ENCODE measurements at regions not wholly inside any gene's neighbourhood (a gene's known extent, or its start where the extent isn't known, plus 50 kb on each side); places are given as distances from the start of the nearest gene placed in this dataset.
"Not testable (repeated sequence)": the region's sequence is repeated elsewhere in the genome, so short reads cannot be mapped to it uniquely, and the experiment has no call there.

DNA sequence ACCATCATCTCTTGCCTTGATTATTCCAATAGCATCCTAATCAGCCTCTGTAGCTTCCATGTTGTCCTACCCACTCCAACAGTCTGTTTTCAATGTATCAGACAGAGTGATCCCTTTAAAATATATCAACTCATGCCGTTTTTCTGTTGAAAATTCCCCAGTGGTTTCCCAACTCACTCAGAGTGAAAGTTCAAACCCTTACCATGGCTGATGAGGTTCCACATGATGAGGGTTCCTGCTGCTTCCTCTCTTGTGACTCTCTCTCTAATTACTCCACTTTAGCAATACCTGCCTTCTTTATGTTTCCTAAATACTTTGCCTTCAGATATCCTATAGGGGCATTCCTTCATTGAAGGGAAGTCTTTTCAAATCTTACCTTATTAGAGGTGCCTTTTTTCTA lies 334.7 kb downstream of the PPP1R2C start:
- no peak for DNase-seq (ENCODE audit: low spot score)

DNA sequence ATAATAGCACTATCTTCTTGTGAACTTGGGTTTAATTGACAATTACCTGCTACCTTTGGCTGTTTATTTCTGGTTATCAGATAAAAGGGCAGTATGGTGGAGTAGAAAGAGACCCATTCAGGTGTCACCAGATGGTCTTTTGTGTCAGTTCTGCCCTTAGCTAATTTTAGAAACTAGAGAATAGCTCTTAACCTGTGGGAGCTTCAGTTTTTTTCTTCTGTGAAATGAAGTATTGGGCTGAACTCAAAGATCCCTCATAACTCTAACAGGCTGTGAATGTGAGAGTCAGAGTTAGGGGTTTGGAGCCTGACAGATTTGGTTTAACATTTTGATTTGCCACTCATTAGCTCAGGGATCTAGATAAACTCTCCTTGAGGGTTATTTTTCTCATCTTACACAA lies 335.2 kb downstream of the PPP1R2C start:
- no peak for DNase-seq (ENCODE audit: low spot score)

DNA sequence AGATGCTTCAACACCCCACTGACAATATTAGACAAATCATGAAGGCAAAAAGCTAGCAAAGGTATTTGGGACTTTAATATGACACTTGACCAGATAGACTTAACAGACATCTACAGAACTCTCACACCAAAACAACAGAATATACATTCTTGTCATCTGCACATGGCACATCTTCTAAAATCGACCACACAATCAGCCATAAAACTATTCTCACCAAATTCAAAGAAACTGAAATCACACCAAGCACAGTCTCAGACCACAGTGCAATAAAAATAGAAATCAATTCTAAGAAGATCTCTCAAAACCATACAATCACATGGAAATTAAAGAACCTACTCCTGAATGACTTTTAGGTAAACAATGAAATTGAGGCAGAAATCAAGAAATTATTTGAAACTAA lies 340.8 kb downstream of the PPP1R2C start:
- DNase-seq (ENCODE audit: low spot score), result no peak

DNA sequence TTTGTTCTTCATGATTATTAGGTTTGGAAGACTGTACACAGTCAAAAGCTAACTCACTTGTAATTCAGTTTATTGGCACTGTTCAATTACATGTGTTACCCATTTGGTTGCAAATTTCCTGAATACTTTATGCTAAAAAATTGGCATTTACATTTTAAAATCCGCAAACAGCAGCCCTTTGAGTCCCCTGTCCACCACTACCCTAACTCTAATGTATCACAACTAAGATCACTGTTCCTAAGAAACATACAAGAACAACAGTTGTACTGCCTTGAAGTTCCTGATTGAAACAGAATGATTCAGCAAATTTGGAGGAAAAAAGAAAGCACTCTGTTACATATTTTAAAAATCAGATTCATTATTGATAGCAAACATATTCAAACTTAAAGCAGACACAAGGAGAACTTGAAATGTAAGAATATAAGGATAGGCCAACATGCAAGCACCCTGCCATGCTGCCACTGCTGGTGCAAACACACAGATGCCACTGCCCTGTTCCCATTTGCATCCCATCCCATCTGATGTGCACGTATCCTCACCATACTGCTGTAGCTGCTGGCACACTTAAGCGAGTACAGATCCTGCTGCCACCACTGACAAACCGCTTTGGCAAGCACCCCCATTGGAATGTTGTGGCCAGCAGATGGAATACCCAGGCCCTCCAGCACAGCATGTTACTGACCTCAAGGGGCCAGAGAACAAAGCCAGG lies 343.4 kb downstream of the PPP1R2C start:
- DNase-seq (ENCODE audit: low spot score), result no peak

DNA sequence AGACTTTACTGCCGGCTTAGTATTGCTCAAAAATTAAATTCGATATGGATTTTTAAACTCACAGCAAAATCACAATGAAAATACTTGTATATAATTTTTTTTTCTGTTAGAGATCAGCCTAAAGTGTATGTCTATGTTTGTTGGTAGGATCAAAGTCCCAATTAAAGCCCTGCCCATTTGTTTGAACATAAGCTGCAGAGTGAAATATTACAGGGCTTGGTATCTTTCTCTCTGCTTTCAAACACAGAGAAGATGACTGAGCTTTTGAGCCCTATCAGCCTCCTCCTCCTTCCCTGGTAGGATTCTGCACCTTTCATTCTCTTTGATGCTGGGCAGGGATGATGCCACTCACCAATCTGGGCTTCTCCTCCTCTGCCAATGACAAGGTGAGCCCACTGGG lies 345.4 kb downstream of the PPP1R2C start:
- DNase-seq (ENCODE audit: low spot score), result no peak

DNA sequence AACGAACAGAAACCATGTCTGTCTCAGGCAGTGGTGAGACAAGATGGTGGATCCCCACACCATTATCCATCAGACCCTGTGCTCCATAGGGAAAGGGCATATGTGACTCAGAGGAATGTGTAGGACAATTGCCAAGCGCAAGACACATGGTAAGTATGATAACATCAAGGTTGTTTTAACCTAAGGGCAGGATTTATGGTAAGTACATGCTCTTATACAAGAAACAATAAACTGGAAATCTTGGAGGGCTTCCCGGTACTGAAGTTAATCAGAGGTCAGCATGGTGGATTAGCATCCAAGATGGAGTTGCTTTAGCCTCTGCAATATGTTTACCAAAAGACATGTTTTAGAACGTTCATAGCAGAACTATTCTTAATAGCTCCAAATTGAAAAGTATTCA lies 355.0 kb downstream of the PPP1R2C start:
- no peak for DNase-seq (ENCODE audit: low spot score)

DNA sequence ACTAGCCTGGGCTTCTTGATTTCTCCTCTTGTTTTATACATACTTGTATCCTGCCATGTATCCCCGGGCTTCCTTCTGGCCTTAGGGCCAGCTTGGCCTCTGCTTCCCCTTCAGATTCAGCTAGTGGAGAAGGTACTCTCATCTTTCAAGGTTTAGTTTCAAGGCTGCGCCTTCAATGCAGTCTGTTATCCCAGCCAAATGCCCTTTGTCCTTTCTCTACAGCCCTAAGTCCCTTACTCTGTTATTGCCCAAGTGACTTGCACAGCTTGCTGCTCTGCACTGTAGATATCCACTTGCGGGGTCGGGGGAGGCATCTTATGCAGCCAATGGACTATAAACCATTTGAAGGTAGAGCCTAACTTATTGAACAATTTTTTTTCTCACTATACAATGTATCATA lies 357.5 kb downstream of the PPP1R2C start:
- no peak for DNase-seq (ENCODE audit: low spot score)

DNA sequence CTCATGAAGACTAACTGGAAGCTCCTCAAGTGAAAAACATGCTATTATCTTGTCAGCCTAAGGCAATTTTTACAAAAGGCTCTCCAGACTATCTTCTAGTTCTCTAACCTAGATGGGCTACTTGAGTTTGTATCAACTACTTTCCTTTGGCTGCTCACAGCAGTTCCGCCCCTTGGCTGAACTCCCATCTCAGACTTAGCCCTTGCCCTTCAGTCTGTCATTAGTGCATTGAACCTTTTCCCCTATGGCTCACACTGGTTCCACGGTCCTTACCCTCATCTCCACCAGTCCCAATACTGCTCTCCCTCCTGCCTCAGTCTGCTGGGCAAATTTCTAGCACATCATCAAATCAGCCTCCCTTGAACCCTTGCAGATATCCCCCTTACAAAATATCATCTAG lies 362.3 kb downstream of the PPP1R2C start:
- DNase-seq (ENCODE audit: low spot score), result no peak

DNA sequence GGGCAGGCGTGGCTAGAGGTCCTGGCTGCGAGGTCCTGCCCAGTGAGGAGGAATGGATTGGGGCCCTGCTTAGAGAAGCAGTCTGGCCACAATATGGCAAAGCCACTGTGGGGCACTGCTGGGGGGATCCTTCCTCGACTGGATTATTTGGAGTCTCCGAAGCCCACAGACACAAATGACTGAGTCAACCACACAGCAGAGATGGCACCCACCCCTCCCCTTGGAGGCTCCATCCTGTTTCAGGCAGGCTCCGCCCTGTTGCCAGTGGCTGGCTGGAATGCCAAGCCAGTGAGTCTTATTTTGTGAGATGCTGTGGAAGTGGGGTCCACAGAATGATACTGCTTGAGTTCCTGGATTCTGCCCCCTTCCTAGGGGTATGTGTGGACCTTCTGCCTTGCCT lies 363.9 kb downstream of the PPP1R2C start:
- DNase-seq (ENCODE audit: low spot score), result no peak

DNA sequence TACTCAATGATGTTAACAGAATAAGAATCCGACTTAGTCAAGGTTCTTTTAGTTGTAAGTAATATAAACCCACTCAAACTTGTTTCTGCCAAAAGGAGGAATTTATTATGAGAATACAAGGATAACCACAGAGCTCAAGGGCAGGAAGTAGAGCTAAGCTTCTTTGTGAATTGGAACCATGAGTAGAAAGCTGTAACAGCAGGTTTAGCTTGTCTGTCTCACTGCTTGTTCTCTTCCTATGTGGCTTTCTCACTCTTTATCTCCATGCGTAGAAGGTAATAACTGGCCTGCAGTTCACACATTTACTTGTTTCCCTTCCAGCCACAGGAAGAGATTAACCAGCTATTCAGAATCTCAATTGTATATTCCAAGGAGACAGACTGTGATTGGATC lies 378.3 kb downstream of the PPP1R2C start:
- no peak for DNase-seq (ENCODE audit: low spot score)

DNA sequence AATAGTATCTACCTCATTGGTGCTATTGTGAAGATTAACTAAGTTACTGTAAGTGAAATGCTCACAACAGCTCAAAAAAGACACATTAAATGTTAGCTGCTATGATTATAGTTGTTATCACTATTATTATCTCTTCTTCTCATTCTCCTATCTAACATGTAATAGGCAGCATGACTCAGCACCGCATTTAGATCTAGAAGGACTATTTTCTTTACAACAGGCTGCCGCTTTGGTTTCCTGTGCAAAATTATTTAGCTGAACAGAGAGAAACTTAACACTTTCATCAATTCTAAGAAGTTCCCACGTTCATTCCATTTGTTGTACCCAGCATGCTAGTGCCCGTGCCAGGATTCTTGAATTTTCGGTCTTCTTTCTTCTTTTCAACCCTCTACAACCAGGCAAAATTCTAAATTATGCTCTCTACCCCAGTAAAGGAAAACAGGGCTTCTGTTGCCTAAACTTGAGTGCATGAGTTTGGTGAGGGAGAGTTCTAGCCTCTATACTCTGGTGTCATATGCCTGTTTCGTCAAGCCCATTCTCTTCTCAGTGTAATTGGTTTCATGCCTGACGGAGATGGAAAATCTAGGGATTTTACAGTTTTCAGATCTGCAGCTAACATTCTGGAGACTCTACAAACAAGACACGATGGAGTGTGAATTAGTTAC lies 378.9 kb downstream of the PPP1R2C start:
- DNase-seq (ENCODE audit: low spot score), result no peak

DNA sequence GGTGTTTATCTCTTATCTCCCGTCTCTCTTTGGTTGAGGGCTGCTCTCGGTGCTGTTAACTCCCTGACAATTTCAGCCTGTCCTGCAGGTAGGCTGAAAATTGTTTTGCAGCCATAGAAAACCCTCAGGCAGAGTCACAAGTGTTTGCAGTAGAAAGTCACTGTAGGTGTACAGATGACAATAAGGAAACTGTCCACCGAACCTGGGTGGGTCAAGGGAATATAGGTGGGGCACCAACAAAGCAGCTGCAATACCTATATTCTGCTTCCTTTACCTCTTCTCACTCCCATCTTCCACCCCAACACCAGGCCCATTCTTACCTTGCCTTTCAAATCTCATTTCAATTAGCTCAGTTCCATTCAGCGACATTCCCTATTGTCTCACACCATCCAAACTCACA lies 381.8 kb downstream of the PPP1R2C start:
- DNase-seq (ENCODE audit: low spot score), result no peak

DNA sequence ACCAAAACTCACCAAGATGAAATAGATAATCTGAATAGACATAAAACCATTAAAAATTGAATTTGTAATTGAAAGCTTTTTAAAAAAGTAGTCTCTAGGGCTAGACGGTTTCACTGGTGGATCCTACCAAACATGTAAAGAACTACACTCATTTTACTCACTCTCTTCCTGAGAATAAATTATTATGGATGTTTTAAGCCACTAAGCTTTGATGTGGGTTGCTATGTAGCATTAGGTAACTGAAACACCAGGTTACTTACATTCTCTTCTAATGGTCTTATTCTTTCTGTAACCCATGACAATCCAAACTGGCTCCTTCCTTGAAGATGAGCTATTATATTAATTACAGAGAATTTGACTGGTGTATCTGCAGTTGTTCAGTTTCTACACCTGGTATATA lies 385.1 kb downstream of the PPP1R2C start:
- no peak for DNase-seq (ENCODE audit: low spot score)

DNA sequence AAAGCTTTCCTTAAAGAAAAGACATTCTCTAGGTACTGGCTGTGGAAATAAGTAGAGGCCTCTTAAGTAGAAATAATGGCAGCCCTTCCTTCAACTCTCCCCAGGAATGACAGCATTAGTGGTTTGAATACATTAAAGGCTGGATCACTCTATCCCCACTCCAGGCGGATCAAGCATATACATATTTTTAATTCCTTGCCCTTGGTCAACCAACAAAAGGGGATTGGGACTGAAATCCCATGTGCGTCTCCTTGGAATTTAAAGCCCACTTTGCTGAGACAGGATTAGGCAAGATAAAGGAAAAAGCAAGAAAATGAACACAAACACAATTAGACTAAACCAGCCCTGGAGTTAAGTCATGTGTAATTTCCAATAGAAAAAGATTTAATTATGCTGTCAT lies 391.3 kb downstream of the PPP1R2C start:
- no peak for DNase-seq (ENCODE audit: low spot score)

DNA sequence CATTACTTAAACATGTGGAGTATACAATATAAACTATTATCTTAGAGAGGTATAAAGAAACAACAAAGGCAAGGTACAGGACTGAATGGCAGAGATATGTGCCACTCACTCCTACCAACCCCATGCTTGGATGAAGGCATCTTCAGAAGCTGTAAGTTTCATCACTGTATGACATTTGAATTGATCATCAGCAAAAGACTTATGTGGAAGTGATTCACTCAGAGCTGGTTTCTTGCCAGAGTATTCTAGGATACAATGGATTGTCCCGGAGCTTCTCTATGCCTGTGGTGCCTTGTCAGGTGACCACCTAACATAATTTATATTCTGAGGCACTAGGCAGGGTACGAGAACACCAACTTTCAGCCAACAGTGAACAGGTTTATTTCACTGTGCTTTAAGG lies 392.2 kb downstream of the PPP1R2C start:
- DNase-seq (ENCODE audit: low spot score), result no peak

DNA sequence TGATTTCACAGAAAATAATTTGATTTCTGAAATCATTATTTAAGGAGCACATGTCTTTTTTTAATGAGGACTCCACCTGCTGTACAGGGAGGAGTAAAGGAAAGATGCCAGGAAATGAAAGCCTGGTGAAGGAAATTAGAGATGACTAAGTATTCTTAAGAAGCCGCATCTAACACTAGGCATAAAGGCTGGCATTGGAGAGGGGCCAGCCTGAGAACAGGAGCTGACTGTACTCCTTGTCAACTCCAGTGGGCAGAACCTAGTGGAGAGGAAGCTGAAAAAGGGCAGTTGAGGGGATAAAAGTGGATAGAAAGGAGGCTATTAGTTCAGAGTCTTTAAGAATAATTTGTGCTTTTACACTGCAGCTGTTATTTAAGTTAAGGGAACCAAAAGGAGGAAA lies 393.0 kb downstream of the PPP1R2C start:
- no peak for DNase-seq (ENCODE audit: low spot score)

DNA sequence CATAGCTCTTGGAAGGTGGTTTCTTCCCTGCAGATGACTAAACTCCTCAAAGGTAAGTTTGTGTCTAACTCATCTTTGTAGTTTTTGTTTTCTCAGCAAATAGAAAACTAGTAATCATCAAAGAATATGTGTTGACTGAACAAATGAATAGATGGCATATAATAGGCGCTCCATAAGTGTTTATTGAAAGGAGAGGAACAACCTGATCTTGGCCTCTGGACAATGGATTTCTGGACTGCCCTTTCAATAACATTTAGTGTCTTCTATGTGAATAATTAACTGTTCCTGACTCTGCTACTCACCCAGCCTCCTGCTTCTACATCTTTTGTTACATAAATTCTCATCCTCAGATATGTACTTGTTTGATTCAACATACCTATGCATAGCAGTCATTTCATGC lies 399.1 kb downstream of the PPP1R2C start:
- DNase-seq (ENCODE audit: low spot score), result no peak

DNA sequence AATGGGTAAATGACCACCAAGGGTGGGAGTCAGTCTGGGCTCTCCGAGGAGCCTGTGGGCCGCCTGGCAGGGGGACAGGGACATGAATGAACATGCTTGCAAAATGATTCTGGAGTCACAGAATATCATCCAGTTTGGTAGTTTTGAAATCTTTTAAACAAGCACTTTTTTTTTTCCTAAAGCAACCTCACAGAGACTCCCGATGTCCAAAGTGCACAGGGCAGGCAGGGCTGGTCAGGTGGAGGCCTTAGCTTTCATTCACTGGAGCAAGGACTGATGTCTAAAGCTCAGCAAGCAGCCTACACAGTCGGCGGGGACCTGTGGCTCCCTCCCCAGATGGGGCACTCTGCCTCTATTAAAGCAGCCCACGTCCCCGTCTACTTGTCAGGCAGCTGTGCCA lies 402.9 kb downstream of the PPP1R2C start:
- DNase-seq (ENCODE audit: low spot score), result no peak

DNA sequence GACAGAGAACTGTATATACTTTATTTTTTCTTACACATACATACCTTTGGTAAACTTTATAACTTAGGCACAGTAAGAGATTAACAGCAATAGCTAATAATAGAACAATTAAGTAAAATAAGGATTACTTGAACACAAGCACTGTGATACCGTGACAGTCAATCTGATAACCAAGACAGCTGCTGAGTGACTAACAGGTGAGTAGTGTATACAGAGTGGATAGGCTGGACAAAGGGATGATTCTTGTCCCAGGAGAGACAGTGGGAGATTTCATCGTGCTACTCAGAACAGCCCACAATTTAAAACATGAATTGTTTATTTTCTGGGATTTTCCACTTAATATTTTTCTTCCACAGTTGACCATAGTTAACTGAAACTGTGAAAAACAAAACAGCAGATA lies 411.8 kb downstream of the PPP1R2C start:
- DNase-seq (ENCODE audit: low spot score), result no peak

DNA sequence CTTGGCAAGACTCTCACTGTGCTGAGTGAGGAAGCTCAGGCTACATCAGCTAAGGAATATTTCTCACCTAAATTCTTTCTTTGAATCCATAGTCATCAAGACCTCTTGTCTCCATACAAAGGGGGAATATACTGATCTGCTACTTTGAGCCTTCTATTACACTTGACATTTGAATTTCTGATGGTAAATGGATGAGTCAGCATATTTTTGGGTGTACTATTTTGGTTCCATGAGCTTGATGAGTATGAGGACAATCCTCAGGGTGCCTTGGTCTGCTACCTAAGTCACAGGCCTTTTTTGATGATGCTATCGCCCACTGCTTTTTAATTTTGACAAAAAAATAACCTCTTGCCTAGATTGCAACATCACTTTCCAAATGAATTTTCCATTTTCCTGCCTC lies 415.7 kb downstream of the PPP1R2C start:
- no peak for DNase-seq (ENCODE audit: low spot score)

DNA sequence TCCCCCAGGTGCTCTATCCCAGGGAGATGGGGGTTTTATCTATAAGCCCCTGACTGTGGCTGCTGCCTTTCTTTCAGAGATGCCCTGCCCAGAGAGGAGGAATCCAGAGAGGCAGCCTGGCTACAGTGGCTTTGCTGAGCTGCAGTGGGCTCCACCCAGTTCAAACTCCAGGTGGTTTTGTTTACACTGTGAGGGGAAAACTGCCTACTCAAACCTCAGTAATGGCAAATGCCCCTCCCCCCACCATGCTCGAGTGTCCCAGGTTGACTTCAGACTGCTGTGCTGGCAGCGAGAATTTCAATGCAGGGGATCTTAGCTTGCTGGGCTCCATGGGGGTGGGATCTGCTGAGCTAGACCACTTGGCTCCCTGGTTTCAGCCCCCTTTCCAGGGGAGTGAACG lies 419.6 kb upstream of the CASK start:
- DNase-seq (ENCODE audit: low spot score), result not testable (repeated sequence)
